ENCODE measurements at regions not wholly inside any gene's neighbourhood (a gene's known extent, or its start where the extent isn't known, plus 50 kb on each side); places are given as distances from the start of the nearest gene placed in this dataset.

- no peak for DNase-seq (ENCODE audit: low read depth, low spot score)
- in situ Hi-C loops (cut with HindIII; ENCODE audit: low sequenced_read_pairs) = no loop called here
- TF ChIP-seq CTCF (IDR thresholded peaks at IDR 0.05; ENCODE audit: low read depth, low read length) = no peak
- H3K4me3 ChIP-seq (ENCODE audit: low read depth, low read length) = no peak overlapping the region
Observed at GRCh38 chr2:196448407-196449079, 191.0 kb upstream of the CCDC150 start.

DNA sequence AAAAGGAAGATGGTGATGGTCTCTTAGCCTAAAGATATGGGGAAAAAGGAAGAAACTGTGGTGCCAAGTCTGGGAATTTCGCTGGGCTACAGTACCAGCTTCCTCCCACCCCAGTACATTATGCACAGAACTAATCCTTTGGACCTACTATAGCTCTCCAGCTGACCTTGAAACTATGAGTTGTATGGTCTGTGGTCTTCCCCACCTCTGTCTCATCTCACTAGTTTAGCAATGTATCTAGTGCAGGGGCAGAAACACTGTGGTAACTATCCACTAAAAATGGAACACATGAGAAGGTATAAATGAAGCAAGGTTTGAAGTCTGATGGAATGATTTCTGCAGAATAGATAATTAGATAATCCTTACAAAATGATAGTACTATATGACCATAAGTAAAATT lies 190.4 kb upstream of the CCDC150 start:
- DNase-seq (ENCODE audit: low read depth, low spot score) = no peak
- no peak overlapping the region for H3K4me3 ChIP-seq (ENCODE audit: low read depth, low read length)
- TF ChIP-seq CTCF (IDR thresholded peaks at IDR 0.05; ENCODE audit: low read depth, low read length) = no peak
- in situ Hi-C loops (cut with HindIII; ENCODE audit: low sequenced_read_pairs) = no loop called here

DNA sequence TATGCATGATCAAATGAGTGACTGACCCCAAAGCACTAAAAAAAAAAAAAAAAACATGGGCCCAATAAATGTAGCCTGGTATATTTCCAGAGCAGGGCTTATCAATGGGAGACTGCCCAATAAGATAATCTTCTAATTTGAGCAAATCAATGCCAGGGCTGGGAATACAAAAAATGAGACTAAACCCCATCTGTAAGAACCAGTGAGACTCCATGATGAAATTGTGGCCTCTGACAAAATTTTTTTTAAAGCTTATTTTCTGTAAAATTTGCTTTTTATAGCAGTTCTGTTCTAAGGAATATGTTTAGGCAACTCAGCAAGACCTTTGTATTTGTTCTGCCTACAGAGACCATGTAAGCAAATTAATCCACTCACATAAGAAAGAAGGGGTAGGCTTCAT lies 186.8 kb upstream of the CCDC150 start:
- no peak overlapping the region for H3K4me3 ChIP-seq (ENCODE audit: low read depth, low read length)
- no peak for TF ChIP-seq CTCF (IDR thresholded peaks at IDR 0.05; ENCODE audit: low read depth, low read length)
- DNase-seq (ENCODE audit: low read depth, low spot score) = no peak
- in situ Hi-C loops (cut with HindIII; ENCODE audit: low sequenced_read_pairs) = no loop called here

GRCh38 chr2:196453613-196454047 lies 185.9 kb upstream of the CCDC150 start:
- in situ Hi-C loops (cut with HindIII; ENCODE audit: low sequenced_read_pairs) = no loop called here
- H3K4me3 ChIP-seq (ENCODE audit: low read depth, low read length) = no peak overlapping the region
- peak; percentile 70 for DNase-seq (ENCODE audit: low read depth, low spot score)
- peak; percentile 76 for TF ChIP-seq CTCF (IDR thresholded peaks at IDR 0.05; ENCODE audit: low read depth, low read length)

DNA sequence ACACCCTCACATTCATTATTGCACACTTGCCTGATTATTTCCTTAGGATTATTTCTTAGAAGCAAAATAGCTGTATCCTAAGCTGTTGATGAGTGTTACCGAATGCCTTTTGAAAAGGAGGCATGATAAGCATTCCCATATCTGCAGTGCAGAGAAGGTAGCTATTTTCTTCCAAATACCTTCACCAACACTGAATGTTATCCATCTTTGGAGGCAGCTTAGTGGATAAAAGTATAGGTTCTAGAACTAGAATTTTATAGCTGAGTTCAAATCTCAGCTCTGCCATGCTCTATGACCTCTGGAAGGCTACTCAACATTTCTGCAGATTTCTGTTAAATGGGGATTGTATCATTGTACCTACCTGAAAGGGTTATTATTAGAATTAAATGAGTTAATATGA lies 185.0 kb upstream of the CCDC150 start:
- H3K4me3 ChIP-seq (ENCODE audit: low read depth, low read length) = no peak overlapping the region
- DNase-seq (ENCODE audit: low read depth, low spot score) = no peak
- in situ Hi-C loops (cut with HindIII; ENCODE audit: low sequenced_read_pairs) = no loop called here
- TF ChIP-seq CTCF (IDR thresholded peaks at IDR 0.05; ENCODE audit: low read depth, low read length) = no peak

GRCh38 chr2:196459539-196459938 lies 180.0 kb upstream of the CCDC150 start:
- in situ Hi-C loops (cut with HindIII; ENCODE audit: low sequenced_read_pairs) = no loop called here
- H3K4me3 ChIP-seq (ENCODE audit: low read depth, low read length) = no peak overlapping the region
- DNase-seq (ENCODE audit: low read depth, low spot score) = peak; percentile 64
- no peak for TF ChIP-seq CTCF (IDR thresholded peaks at IDR 0.05; ENCODE audit: low read depth, low read length)
